EH (cell line): ENCODE measurements at regions not wholly inside any gene's neighbourhood (a gene's known extent, or its start where the extent isn't known, plus 50 kb on each side); places are given as distances from the start of the nearest gene placed in this dataset.
"Not testable (repeated sequence)": the region's sequence is repeated elsewhere in the genome, so short reads cannot be mapped to it uniquely, and the experiment has no call there.

Source experiments
- DNase-seq: peaks from one replicate; pipeline ENCODE4 v3.0.0-alpha.2; 2015; ENCODE audit warnings: low read depth

DNA sequence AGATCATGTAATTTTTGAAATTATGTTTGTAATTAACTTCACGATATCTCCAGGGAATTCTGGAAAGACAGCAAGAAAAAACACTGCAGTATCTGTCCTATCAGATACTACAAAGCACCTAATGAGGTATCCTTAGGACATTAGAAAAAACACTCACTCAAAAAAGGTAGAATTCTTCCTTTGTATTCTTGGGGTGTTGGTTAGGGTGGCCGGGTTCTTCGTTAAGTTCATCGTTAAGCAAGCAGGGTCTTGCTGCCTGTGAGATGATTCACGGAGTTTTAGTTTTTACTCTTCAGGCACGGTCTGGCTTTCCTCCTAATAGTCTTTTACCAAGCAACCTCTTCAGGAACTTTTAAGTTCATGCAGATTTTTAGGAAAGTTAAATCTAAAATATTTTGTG is 91.4 kb upstream of the IRX4 start:
- no peak for DNase-seq

DNA sequence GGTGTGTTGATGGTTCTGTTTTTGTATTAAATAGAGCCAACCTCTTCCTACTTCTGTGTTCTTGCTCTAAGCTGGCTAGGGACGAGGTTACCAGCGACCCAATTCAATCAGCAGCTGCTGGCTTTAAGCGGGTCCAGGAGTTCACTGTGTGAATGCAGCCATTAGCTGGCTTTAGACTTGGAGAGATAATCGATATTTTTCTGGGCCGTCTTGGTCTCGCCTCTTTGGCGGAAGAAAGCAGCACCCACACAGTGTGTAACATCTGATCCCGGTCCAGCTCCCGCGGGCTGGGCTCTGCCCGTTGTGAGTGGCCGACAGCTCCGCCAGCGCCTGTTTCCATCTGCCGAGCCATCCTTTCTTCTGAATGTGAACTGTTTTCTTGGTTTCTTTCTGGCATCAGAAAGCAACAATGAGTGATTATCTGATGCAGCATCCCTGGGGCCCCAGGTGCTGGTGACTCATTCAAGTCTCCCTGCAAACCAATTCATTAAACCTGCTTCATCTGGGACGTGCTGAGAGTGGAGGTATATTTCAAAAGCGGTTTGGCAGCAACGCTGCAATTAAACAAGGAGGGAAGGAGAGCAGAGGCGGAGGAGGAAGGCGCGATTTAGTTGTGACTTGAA is 90.8 kb upstream of the IRX4 start:
- DNase-seq, result no peak

DNA sequence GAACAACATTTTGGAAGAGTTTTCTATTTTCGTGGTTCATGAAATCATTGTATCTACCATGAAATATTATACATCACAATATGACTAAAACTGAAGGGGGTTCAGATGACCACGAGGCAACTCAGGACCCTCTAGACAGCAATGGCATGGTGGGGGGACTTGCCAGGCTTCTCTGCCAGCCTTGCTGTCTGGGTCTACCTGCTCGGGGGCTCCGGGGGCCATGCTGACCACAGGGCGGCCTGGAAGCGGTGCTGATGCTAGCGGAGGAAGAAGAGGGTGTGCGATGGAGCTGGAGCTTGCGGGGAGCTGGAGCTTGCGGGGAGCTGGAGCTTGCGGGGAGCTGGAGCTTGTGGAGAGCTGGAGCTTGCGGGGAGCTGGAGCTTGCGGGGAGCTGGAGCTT is 89.2 kb upstream of the IRX4 start:
- DNase-seq, result no peak

- DNase-seq, result no peak
These were observed 85.0 kb upstream of the IRX4 start for GRCh38 chr5:1967736-1968135.

DNA sequence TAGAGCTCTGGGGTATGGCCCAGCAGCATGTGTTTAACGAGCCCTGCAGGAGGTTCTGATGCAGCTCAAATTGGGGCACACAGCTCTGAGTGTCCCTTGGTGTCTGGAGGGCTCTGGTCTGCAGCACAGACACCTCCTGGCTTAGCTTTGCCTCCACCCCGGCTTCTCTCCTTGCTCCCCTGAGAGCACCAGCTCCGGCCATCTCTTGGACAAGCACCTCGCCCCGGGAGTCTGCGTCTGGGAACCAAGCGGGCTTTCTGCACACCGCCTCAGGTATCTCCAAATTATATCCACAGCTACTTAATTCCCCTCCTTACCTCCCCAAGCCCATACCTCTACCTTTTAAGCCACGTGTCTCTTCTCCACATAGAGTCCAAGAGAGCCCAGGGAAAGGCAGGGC is 83.7 kb upstream of the IRX4 start:
- no peak for DNase-seq

GRCh38 chr5:1965925-1966324 is 83.2 kb upstream of the IRX4 start:
- no peak for DNase-seq

DNA sequence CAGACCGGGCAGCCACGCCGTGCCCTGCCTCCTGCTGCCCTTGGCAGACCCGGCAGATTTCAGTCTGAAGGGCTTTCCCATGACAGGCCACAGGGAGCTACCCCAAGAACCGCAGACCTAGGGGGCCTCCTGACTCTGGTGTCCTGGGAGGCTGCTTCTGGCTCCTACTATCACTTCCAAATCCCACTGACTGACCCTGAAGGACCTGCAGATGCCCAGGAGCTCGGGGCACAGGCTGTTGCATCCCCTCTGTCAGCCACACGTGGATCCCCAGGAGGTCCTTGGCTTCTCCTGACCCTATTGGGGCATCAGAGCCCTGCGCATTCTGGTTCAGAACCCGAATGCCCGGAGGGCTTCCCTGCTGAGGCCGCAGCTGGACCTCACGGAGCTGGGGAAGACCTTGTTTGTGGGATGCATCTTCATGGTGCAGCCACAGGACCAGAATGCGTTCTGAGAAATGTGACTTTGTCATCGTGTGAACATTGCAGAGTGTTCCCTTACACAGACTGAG is 81.3 kb upstream of the IRX4 start:
- DNase-seq, result no peak

GRCh38 chr5:1963358-1963757 is 80.6 kb upstream of the IRX4 start:
- DNase-seq, result no peak

- no peak for DNase-seq
These were observed 80.1 kb upstream of the IRX4 start for GRCh38 chr5:1962619-1963355.

DNA sequence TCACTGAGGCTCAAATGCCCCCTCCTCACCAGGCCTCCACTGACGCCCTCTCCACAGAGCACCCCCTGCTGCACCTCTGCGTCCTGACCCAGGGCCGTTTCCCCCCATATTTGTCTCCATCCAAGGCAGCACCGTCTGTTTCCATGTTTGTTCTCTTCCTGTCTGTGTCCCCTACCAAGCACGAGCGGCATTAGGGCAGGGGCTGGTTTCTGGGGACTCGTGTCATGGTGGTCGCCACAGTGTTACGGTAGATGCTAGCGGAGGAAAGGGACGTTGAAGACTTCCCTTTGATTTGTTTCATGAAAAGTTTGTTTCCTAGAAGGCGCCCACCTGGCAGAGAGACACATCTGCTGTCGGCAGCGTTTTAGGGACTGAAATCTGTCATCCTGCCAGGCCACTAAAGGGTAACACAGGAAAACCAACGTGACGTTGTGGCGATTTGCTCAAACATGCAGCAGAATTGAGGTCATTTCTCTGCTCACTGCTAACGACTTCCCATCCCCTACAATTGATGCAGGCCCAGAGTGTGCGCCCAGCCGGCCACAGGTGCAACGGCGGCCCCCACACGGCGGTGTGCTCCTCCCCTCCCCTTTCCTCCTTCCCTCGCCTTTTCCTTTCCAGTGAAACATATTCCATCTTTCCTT is 79.3 kb upstream of the IRX4 start:
- DNase-seq, result no peak

DNA sequence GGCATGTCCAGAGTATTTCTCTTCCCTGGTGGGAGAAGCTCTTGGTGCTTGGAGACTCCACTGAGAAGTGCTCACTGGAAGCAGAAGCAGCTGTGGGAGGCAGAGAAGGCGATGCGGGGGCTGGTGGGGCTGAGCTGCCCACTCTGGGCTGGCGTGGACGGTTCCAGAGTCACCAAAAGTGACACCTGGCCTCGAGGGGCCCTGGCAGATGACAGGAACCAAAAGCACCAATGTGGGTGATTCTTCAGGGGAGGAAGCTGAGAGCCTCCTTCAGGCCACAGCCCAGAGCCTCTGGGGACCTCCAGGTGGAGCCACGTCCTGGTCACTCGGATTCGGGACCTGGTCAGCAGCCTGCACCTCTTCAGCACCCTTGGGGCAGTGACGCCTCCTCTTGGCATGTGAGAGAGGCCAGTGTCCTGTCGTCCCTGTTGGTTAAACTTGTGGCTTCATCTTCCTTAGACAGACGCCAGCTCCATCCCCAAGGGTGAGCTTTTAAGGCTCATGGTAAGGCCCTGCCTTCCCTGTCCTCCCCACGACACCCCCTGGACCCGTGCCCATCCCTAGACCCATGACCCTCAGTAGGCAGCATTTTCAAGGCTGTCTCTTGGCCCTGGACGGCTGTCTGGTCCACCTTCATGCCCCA is 78.7 kb upstream of the IRX4 start:
- DNase-seq, result no peak

- DNase-seq, result no peak
These were observed 78.0 kb upstream of the IRX4 start for GRCh38 chr5:1960595-1961303.

GRCh38 chr5:1959725-1960581 is 77.2 kb upstream of the IRX4 start:
- no peak for DNase-seq

DNA sequence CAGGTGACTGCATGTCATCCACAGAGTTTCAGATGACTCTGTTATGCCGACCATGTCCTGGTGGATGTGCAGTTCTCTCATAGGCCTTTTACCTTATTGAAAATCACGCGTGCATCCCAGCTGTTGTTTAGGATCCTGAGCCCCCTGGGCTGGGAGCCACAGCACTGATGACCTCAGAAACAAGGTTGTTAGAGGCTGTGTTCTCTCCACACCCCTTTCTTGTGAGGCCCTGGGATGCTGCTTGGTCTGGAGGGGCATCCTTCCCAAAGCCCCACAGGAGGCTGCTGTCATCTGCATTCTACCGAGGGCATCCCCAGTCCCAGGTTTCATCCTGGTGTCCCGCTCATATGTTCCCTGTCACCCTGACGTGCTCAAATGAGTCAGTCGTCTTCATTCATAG is 76.5 kb upstream of the IRX4 start:
- no peak for DNase-seq

DNA sequence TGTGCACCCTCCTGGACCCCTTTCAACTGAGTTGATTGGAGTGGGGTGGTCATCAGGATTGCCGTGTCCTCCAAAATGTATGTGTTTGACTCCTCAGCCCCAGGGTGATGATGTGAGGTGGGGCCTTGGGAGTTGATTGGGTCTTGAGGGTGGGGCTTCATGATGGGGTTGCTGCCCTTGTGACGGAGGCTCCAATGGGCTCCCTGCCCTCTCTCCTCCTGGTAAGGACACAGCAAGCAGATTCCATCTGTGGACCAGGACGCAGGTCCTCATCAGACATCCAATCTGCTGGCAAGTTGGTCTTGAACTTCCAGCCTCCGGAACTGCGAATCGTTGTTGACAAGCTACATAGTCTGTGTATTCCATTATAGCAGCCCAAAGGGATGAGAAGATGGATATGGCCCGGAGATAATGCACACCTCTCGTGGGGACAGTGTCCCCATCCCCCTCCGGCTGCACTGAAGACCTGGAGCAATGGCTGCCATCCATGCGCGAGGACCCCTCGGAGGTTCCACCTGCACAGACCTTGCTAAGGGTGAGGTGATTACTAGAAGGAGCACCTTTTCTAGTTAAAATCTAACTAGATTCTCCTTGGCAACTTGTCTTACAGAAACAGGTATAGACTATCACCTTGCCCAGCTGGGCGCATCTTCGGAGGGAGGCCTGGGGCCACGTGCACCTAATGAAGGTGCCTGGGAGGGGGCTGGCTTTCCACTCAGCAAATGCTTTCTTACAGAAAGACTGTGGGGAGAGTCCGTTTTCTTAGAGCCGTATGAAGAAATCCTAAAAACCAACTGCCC is 75.7 kb upstream of the IRX4 start:
- DNase-seq, result no peak

DNA sequence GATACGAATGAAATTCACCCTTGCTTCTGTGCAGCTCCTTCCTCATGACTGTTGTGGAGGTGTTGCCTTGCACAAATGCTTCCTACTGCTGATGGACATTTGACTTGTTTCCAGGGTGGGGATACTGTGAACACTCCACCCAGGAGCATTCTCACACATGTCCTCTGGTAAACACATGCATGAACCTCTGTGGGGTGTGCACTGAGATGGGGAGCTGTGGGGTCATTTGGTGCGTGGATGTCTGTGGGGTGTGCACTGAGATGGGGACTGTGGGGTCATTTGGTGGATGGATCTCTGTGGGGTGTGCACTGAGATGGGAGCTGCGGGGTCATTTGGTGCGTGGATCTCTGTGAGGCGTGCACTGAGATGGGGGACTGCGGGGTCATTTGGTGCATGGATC is 72.9 kb upstream of the IRX4 start:
- no peak for DNase-seq

GRCh38 chr5:1953710-1954109 is 71.0 kb upstream of the IRX4 start:
- DNase-seq, result not testable (repeated sequence)

DNA sequence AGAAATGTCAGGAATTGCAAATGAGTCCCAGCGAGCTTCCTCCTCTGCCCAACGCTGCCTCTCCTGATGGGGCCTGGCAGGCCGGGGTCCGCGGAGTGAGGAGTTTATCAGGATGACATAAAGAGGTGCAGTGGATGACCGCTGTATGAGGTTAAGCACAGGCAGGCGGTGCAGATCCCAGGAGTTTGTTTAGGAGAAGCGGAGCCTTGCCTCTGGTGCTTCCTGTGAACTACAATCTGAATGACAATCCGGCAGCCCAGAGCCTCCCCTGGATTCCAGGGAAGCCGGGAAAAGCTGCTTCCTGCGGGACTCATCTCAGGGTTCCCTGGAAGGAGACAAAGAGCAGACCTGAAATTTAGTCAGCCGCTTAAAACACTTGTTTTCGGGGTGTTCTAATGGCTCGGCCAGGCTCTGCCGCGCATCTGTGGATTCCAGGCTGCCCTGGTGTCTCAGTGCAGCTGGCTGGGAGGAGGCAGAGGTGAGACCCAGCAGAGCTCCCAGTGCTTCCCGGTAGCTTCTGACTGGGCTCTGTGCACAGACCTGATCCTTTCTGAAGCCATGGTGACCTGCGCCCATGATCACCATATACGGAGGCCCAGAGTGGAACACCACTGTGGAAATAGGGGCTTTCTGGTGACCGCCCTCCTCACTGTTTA is 69.8 kb upstream of the IRX4 start:
- no peak for DNase-seq

DNA sequence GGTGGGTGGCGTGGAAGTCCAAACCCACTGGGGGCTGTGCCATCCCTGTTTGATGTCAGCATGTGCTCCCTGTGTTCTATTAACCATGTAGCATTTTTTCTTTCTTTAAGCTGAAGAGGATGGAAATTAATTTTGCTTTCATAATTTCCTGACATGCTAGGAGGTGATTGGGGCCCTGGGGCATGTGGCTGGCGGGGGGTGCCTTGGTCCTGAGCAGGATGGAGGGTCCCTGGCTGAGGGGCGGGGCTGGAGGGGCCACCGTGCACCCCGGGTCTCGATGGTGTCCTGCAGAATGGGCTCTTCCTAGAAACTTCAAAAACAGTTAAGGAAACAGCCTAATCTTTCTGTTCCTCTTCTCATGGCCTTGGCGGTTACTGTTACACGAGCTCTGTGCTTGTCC is 69.3 kb upstream of the IRX4 start:
- no peak for DNase-seq
